WERI-Rb-1 (cell line): ENCODE measurements at regions not wholly inside any gene's neighbourhood (a gene's known extent, or its start where the extent isn't known, plus 50 kb on each side); places are given as distances from the start of the nearest gene placed in this dataset.

Source experiments
- DNase-seq: peaks from one replicate; pipeline ENCODE4 v3.0.0-alpha.2; 2020
- H3K27ac ChIP-seq: fragments of 250-450 bp; sonication (Bioruptor Pico); 2 replicates; pipeline ENCODE4 v1.5.1; 2020; ENCODE audit warnings: mild to moderate bottlenecking, moderate library complexity
- H3K27me3 ChIP-seq: fragments of 250-450 bp; sonication (Bioruptor Pico); 2 replicates; pipeline ENCODE4 v1.5.1; 2021; ENCODE audit warnings: mild to moderate bottlenecking, low read depth, moderate library complexity; ENCODE audit not compliant: insufficient read depth, severe bottlenecking
- H3K36me3 ChIP-seq: fragments of 250-450 bp; sonication (Bioruptor Pico); 2 replicates; pipeline ENCODE4 v1.5.1; 2020; ENCODE audit warnings: mild to moderate bottlenecking, moderate library complexity
- H3K4me3 ChIP-seq: 2 replicates; pipeline ENCODE4 v1.5.1; 2011; ENCODE audit warnings: low read depth, mild to moderate bottlenecking, control low read depth, low read length
- H3K9me3 ChIP-seq: fragments of 250-450 bp; sonication (Bioruptor Pico); 2 replicates; pipeline ENCODE4 v1.5.1; 2021; ENCODE audit warnings: mild to moderate bottlenecking, moderate library complexity; ENCODE audit not compliant: severe bottlenecking
- TF ChIP-seq, protein P1 (sequence below): IDR thresholded peaks from 2 replicates; pipeline ENCODE4 v1.5.1; 2011; ENCODE audit warnings: low read depth, mild to moderate bottlenecking, control low read depth, inconsistent platforms, low read length

DNA sequence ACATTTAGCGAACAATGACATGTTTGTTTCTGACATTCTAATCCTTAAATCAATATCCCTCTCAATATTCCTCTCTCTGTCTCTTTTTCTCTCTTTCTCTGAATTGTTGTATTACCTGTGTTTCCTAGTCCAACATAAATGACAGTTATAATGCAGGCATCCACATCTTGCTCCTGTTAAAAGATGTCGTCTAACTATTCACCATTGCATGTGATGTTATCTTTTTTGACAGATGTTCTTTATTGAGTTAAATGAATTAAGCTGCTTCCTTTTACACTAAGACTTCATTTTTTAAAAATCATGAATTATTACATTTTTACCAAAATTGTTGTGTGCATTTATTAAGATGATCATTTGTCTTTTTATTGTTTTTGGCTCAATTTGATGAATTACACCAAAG is 527.5 kb downstream of the PRR16 start:
- Histone ChIP-seq H3K27me3 (no peaks in the 10 kb centered on the region), H3K4me3 (no peak overlapping the region), H3K27ac (no peak overlapping the region), H3K9me3 (no peaks in the 10 kb centered on the region), H3K36me3 (no peaks in the 10 kb centered on the region)
- no peak for DNase-seq
- TF ChIP-seq, protein P1, sequence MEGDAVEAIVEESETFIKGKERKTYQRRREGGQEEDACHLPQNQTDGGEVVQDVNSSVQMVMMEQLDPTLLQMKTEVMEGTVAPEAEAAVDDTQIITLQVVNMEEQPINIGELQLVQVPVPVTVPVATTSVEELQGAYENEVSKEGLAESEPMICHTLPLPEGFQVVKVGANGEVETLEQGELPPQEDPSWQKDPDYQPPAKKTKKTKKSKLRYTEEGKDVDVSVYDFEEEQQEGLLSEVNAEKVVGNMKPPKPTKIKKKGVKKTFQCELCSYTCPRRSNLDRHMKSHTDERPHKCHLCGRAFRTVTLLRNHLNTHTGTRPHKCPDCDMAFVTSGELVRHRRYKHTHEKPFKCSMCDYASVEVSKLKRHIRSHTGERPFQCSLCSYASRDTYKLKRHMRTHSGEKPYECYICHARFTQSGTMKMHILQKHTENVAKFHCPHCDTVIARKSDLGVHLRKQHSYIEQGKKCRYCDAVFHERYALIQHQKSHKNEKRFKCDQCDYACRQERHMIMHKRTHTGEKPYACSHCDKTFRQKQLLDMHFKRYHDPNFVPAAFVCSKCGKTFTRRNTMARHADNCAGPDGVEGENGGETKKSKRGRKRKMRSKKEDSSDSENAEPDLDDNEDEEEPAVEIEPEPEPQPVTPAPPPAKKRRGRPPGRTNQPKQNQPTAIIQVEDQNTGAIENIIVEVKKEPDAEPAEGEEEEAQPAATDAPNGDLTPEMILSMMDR = no peak

GRCh38 chr5:120994112-120994511 is 530.0 kb downstream of the PRR16 start:
- H3K36me3 ChIP-seq = no peaks in the 10 kb centered on the region
- TF ChIP-seq, protein P1 = no peak

GRCh38 chr5:120999550-120999949 is 535.5 kb downstream of the PRR16 start:
- TF ChIP-seq, protein P1 = no peak
- no peak overlapping the region for H3K4me3 ChIP-seq
- H3K9me3 ChIP-seq = no peaks in the 10 kb centered on the region
- H3K27me3 ChIP-seq = no peaks in the 10 kb centered on the region
- no peaks in the 10 kb centered on the region for H3K36me3 ChIP-seq
- H3K27ac ChIP-seq = no peak overlapping the region
- DNase-seq = no peak

More at GRCh38 chr5:120994112-120994511, 530.0 kb downstream of the PRR16 start:
- Histone ChIP-seq H3K9me3 (no peaks in the 10 kb centered on the region), H3K27ac (no peak overlapping the region), H3K27me3 (no peaks in the 10 kb centered on the region), H3K4me3 (no peak overlapping the region)
- DNase-seq = no peak

- no peak for DNase-seq
- TF ChIP-seq, protein P1 = no peak
- H3K4me3 ChIP-seq = no peak overlapping the region
- H3K27ac ChIP-seq = no peak overlapping the region
- H3K27me3 ChIP-seq = no peaks in the 10 kb centered on the region
- no peaks in the 10 kb centered on the region for H3K9me3 ChIP-seq
- H3K36me3 ChIP-seq = no peaks in the 10 kb centered on the region
These were observed 542.1 kb downstream of the PRR16 start for GRCh38 chr5:121006217-121006616.

- Histone ChIP-seq H3K36me3 (no peaks in the 10 kb centered on the region), H3K27ac (no peak overlapping the region), H3K9me3 (no peaks in the 10 kb centered on the region), H3K27me3 (no peaks in the 10 kb centered on the region), H3K4me3 (no peak overlapping the region)
- TF ChIP-seq, protein P1 = no peak
- no peak for DNase-seq
These were observed 543.9 kb downstream of the PRR16 start for GRCh38 chr5:121008041-121008440.

DNA sequence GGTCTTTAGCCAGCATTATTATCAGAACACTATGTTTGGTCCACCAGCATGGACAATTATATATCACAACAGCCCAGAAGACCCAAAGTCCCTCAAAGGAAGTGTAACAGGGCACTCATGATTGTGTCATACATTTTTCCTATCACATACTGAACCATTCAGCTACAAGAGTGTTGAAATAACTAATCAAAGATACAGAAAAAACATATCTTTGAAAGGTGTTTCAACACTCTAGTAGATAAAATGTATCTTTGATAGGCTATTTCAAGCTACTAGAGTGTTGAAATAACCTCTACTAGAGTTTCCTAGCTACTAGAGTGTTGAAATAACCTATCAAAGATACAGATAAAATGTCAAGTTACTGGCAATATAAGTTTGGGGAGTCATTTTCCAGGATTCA is 545.0 kb downstream of the PRR16 start:
- no peaks in the 10 kb centered on the region for H3K9me3 ChIP-seq
- H3K4me3 ChIP-seq = no peak overlapping the region
- H3K27me3 ChIP-seq = no peaks in the 10 kb centered on the region
- no peak for DNase-seq
- no peak overlapping the region for H3K27ac ChIP-seq
- H3K36me3 ChIP-seq = no peaks in the 10 kb centered on the region
- TF ChIP-seq, protein P1 = no peak
